Panc1 (cell line): ENCODE measurements at regions not wholly inside any gene's neighbourhood (a gene's known extent, or its start where the extent isn't known, plus 50 kb on each side); places are given as distances from the start of the nearest gene placed in this dataset.

Source experiments
- ATAC-seq: fragments of 200-7000 bp; cut with Tn5 transposase; 2 replicates; pipeline ENCODE4 v1.9.1; 2020; ENCODE audit warnings: mild to moderate bottlenecking, moderate library complexity
- BruUV-seq: library from RNA; stranded (reverse); fragments of 400-500 nt; replicated peaks from 2 replicates; lab custom pipeline; 2021; lab: Mats Ljungman, UMichigan
- CTCF ChIA-PET: fragments of 300-600 bp; sonication (Branson Sonifier 250); formaldehyde crosslinking; loops from one replicate; lab custom pipeline; 2022; ENCODE audit warnings: antibody characterized with exemption; lab: Charles Lee
- POLR2A ChIA-PET: fragments of 300-600 bp; sonication (Branson Sonifier 250); formaldehyde crosslinking; loops from one replicate; lab custom pipeline; 2022; ENCODE audit warnings: antibody characterized with exemption; lab: Charles Lee
- DNase-seq: peaks from one replicate; pipeline ENCODE4 v3.0.0-alpha.2; 2010; ENCODE audit warnings: low read depth, low spot score
- H3K27ac ChIP-seq: 2 replicates; pipeline ENCODE4 v1.5.1; 2011; ENCODE audit warnings: mild to moderate bottlenecking, low read length, inconsistent platforms
- H3K27me3 ChIP-seq: fragments of 200-500 bp; sonication (Bioruptor generic); 2 replicates; pipeline ENCODE4 v1.6.0; 2014; ENCODE audit warnings: low read length, inconsistent platforms; ENCODE audit not compliant: control insufficient read depth, insufficient read depth
- H3K36me3 ChIP-seq: fragments of 200-500 bp; sonication (Bioruptor generic); 2 replicates; pipeline ENCODE4 v1.5.1; 2014; ENCODE audit warnings: inconsistent platforms, mild to moderate bottlenecking, low read length, moderate library complexity; ENCODE audit not compliant: control insufficient read depth, insufficient read depth
- H3K4me1 ChIP-seq: 2 replicates; pipeline ENCODE4 v1.5.1; 2011; ENCODE audit warnings: inconsistent platforms, mild to moderate bottlenecking, low read length, moderate library complexity; ENCODE audit not compliant: control insufficient read depth, insufficient read depth
- H3K4me3 ChIP-seq, 2 experiments: 2 replicates each; pipeline ENCODE4 v1.5.1; 2011 to 2012; ENCODE audit warnings: low read depth in 2 of 2, low read length in 2 of 2, mild to moderate bottlenecking in 2 of 2, inconsistent platforms in 1 of 2, moderate library complexity in 1 of 2
- H3K9me3 ChIP-seq: fragments of 200-500 bp; sonication (Bioruptor generic); 2 replicates; pipeline ENCODE4 v1.5.1; 2014; ENCODE audit warnings: low read depth, mild to moderate bottlenecking, inconsistent platforms, low read length, moderate library complexity; ENCODE audit not compliant: control insufficient read depth, insufficient read depth
- POLR2AphosphoS5 ChIP-seq: IDR thresholded peaks from 2 replicates; pipeline ENCODE4 v1.6.1; 2012; ENCODE audit warnings: mild to moderate bottlenecking, low read depth, low read length, moderate library complexity
- REST ChIP-seq, 2 experiments: IDR thresholded peaks; 2 replicates each; pipeline ENCODE4 v1.6.1; 2011 to 2012; ENCODE audit warnings: low read depth in 2 of 2, control low read depth in 1 of 2, low read length in 1 of 2, mild to moderate bottlenecking in 1 of 2, moderate library complexity in 1 of 2; ENCODE audit not compliant: insufficient read depth in 1 of 2
- SIN3A ChIP-seq: IDR thresholded peaks from 2 replicates; pipeline ENCODE4 v1.6.1; 2012; ENCODE audit warnings: low read depth, mild to moderate bottlenecking, low read length, moderate library complexity, borderline replicate concordance; ENCODE audit not compliant: insufficient read depth
- TCF7L2 ChIP-seq: IDR thresholded peaks from 2 replicates; pipeline ENCODE4 v1.6.1; 2011; ENCODE audit warnings: mild to moderate bottlenecking, low read depth, low read length, inconsistent platforms
- in situ Hi-C: cut with HindIII; loops from 2 replicates; pipeline ENCODE4 v1.10.0; 2016; ENCODE audit warnings: low sequenced_read_pairs, low pct_unique_long_range_greater_than_20kb
- intact Hi-C: fragments of 100-400 bp; cut with micrococcal nuclease; formaldehyde crosslinking; loops from one replicate; pipeline ENCODE4 v1.10.0; 2022; ENCODE audit not compliant: unreplicated experiment
- TF ChIP-seq, protein P1 (sequence below): fragments of 450-650 bp; IDR thresholded peaks from 2 replicates; pipeline ENCODE4 v1.5.1; 2017; ENCODE audit warnings: mild to moderate bottlenecking

DNA sequence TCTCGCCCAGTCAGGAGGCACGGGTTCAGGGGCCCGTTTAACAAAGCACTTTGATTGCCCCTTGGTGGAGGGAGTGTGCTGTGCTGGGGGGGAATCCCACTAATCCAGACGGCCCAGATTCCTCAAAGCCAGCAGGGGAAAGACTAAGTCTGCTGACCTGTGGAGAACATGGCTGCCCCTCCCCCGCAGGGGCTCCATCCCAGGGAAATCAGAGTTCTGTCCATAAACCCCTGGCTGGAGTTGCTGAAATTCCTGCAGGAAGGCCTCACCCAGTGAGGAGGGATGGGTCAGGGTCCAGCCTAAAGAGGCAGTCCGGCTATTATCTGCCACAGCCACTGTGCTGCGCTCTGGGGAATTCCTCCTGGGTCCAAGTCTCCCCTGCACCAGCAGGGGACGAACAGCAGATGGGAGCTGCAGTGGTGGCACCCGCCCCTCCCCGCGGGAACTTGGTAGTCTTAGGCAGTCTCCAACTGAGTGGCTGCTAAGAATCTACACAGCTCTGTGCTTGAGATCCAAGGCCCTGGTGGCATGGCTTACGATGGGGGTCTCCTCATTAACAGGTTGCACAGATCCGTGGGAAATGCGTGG is 174.0 kb upstream of the DAB2 start:
- no peak overlapping the region for H3K27ac ChIP-seq
- ATAC-seq (no peak), DNase-seq (no peak)
- no peak for TF ChIP-seq TCF7L2
- no peak for TF ChIP-seq REST (IDR thresholded peaks at IDR 0.05; ENCODE audit: insufficient read depth in 1 of 2, low read depth in 2 of 2, low read length in 1 of 2)
- TF ChIP-seq SIN3A, result no peak
- TF ChIP-seq, protein P1, sequence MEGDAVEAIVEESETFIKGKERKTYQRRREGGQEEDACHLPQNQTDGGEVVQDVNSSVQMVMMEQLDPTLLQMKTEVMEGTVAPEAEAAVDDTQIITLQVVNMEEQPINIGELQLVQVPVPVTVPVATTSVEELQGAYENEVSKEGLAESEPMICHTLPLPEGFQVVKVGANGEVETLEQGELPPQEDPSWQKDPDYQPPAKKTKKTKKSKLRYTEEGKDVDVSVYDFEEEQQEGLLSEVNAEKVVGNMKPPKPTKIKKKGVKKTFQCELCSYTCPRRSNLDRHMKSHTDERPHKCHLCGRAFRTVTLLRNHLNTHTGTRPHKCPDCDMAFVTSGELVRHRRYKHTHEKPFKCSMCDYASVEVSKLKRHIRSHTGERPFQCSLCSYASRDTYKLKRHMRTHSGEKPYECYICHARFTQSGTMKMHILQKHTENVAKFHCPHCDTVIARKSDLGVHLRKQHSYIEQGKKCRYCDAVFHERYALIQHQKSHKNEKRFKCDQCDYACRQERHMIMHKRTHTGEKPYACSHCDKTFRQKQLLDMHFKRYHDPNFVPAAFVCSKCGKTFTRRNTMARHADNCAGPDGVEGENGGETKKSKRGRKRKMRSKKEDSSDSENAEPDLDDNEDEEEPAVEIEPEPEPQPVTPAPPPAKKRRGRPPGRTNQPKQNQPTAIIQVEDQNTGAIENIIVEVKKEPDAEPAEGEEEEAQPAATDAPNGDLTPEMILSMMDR, result no peak
- TF ChIP-seq POLR2AphosphoS5, result no peak
- in situ Hi-C loops, result no loop called here
- no peaks in the 10 kb centered on the region for H3K27me3 ChIP-seq
- intact Hi-C loops, result no loop called here
- ChIA-PET POLR2A (no interaction called here), CTCF (no interaction called here)
- BruUV-seq, result no TSS peak
- no peaks in the 10 kb centered on the region for H3K4me1 ChIP-seq
- no peaks in the 10 kb centered on the region for H3K36me3 ChIP-seq
- no peaks in the 10 kb centered on the region for H3K9me3 ChIP-seq
- no peak overlapping the region for H3K4me3 ChIP-seq

- Histone ChIP-seq H3K4me1 (no peaks in the 10 kb centered on the region), H3K27ac (no peak overlapping the region), H3K27me3 (peaks cover 2% of the 10 kb centered on the region; the same call in 1 of the 2 replicates), H3K4me3 (no peak overlapping the region), H3K9me3 (no peaks in the 10 kb centered on the region), H3K36me3 (no peaks in the 10 kb centered on the region)
- no peak for DNase-seq
- intact Hi-C loops (loop anchor here (10.0 kb wide), 2 partner anchors 357 to 1147 kb away; no protein-coding TSS in a partner anchor), in situ Hi-C loops (no loop called here)
- ChIA-PET CTCF (no interaction called here), POLR2A (no interaction called here)
- TF ChIP-seq POLR2AphosphoS5, result no peak
- no peak for TF ChIP-seq REST (IDR thresholded peaks at IDR 0.05; ENCODE audit: insufficient read depth in 1 of 2, low read depth in 2 of 2, low read length in 1 of 2)
- TF ChIP-seq SIN3A, result no peak
- TF ChIP-seq TCF7L2, result no peak
- TF ChIP-seq, protein P1, result no peak
- no TSS peak for BruUV-seq
- no peak for ATAC-seq
These were observed 163.4 kb upstream of the DAB2 start for GRCh38 chr5:39588179-39588578.
